Transverse colon (tissue), 4 donors: ENCODE measurements at regions not wholly inside any gene's neighbourhood (a gene's known extent, or its start where the extent isn't known, plus 50 kb on each side); places are given as distances from the start of the nearest gene placed in this dataset.

Source experiments
- DNase-seq: peaks from one replicate; pipeline ENCODE4 v3.0.0-alpha.2; 2019
- H3K27ac ChIP-seq, 4 donors: fragments of 200-600 bp; sonication (generic); 2 replicates each; pipeline ENCODE4 v1.5.1; 2016 to 2018; ENCODE audit warnings: inconsistent platforms in 4 of 4
- H3K27me3 ChIP-seq: fragments of 200-600 bp; sonication (generic); 2 replicates; pipeline ENCODE4 v1.5.1; 2017; ENCODE audit warnings: inconsistent platforms
- H3K36me3 ChIP-seq, 4 donors: fragments of 200-600 bp; sonication (generic); 2 replicates each; pipeline ENCODE4 v1.5.1; 2017 to 2019; ENCODE audit warnings: inconsistent platforms in 4 of 4
- H3K4me1 ChIP-seq, 4 donors: fragments of 200-600 bp; sonication (generic); 2 replicates each; pipeline ENCODE4 v1.5.1; 2017 to 2020; ENCODE audit warnings: inconsistent platforms in 4 of 4
- H3K4me3 ChIP-seq, 4 donors: fragments of 200-600 bp; sonication (generic); 1 replicate in 1 of 4; 2 replicates in 3 of 4; pipeline versions ENCODE4 v1.5.1 to v1.6.1; 2017 to 2019; ENCODE audit warnings: inconsistent platforms in 4 of 4
- H3K9me3 ChIP-seq, 2 donors: fragments of 200-600 bp; sonication (generic); 2 replicates each; pipeline ENCODE4 v1.5.1; 2017 to 2019; ENCODE audit warnings: inconsistent platforms in 2 of 2
- CTCF ChIP-seq, 5 experiments: fragments of 200-600 bp in 3 of 5; fragments of 450-650 bp in 2 of 5; sonication (generic) in 3 of 5; IDR thresholded peaks; 1 replicate in 2 of 5; 2 replicates in 3 of 5; pipeline ENCODE4 v1.5.1; 2016 to 2017; ENCODE audit warnings: antibody characterized with exemption in 5 of 5, inconsistent platforms in 3 of 5, mild to moderate bottlenecking in 2 of 5, moderate library complexity in 1 of 5
- EP300 ChIP-seq: sonication (generic); formaldehyde crosslinking; IDR thresholded peaks from one replicate; pipeline ENCODE4 v1.6.1; 2017; ENCODE audit warnings: antibody characterized with exemption, low read depth
- POLR2A ChIP-seq: fragments of 450-650 bp; IDR thresholded peaks from one replicate; pipeline ENCODE4 v1.6.1; 2016; ENCODE audit warnings: antibody characterized with exemption, mild to moderate bottlenecking, moderate library complexity
- POLR2AphosphoS5 ChIP-seq, 3 donors: sonication (generic); formaldehyde crosslinking; IDR thresholded peaks; one replicate each; pipeline ENCODE4 v1.6.1; 2016; ENCODE audit warnings: antibody characterized with exemption in 3 of 3
- WGBS, 2 donors: methylation state at CpG; one replicate each; pipeline ENCODE4 v1.1.5; 2018; ENCODE audit warnings: low coverage in 1 of 2; 5-methylcytosine and 5-hydroxymethylcytosine counted together
- in situ Hi-C, 4 donors: fragments of 200-750 bp; cut with MboI; loops; one replicate each; pipeline versions ENCODE4 v1.15.0 to v1.15.1; 2017; ENCODE audit warnings: low sequenced_read_pairs in 3 of 4, low pct_ligation_motif_present in 1 of 4, low pct_unique_long_range_greater_than_20kb in 1 of 4
- intact Hi-C: fragments of 100-400 bp; cut with DNase I; formaldehyde crosslinking; loops from one replicate; pipeline ENCODE4 v1.15.1; 2023; ENCODE audit warnings: low total_unique reads

GRCh38 chr10:71077796-71078453 lies 134.4 kb upstream of the UNC5B start:
- no peaks in the 10 kb centered on the region for H3K27me3 ChIP-seq
- H3K4me3 ChIP-seq: no peak overlapping the region
- no peaks in the 10 kb centered on the region for H3K9me3 ChIP-seq
- in situ Hi-C loops (no loop called here), intact Hi-C loops (no loop called here)
- TF ChIP-seq CTCF (IDR thresholded peaks at IDR 0.05) (no peak), POLR2AphosphoS5 (IDR thresholded peaks at IDR 0.05) (no peak), POLR2A (no peak), EP300 (no peak)
- WGBS, 2 donors: 79 to 80% methylated on average over 1 to 4 of the region's 4 CpGs
- DNase-seq: peak; percentile 3
- no peaks in the 10 kb centered on the region for H3K36me3 ChIP-seq
- no peak overlapping the region for H3K27ac ChIP-seq
- H3K4me1 ChIP-seq: no peaks in the 10 kb centered on the region

GRCh38 chr10:71078454-71079145 lies 133.8 kb upstream of the UNC5B start:
- intact Hi-C loops: no loop called here
- DNase-seq: peak; percentile 4
- Histone ChIP-seq H3K36me3 (no peaks in the 10 kb centered on the region), H3K4me1 (no peaks in the 10 kb centered on the region), H3K27ac (no peak overlapping the region), H3K9me3 (no peaks in the 10 kb centered on the region), H3K4me3 (no peak overlapping the region), H3K27me3 (no peaks in the 10 kb centered on the region)
- WGBS, 2 donors: 86 to 95% methylated on average over 4 to 14 of the region's 14 CpGs
- TF ChIP-seq POLR2AphosphoS5 (IDR thresholded peaks at IDR 0.05) (no peak), POLR2A (no peak), CTCF (IDR thresholded peaks at IDR 0.05) (no peak), EP300 (no peak)
- in situ Hi-C loops: no loop called here

- no peak overlapping the region for H3K4me3 ChIP-seq
- no peaks in the 10 kb centered on the region for H3K9me3 ChIP-seq
- intact Hi-C loops: no loop called here
- peak; percentile 4 for DNase-seq
- no peaks in the 10 kb centered on the region for H3K36me3 ChIP-seq
- WGBS, 2 donors: 85% methylated on average over 11 of the region's 12 CpGs; no CpG with 5 or more reads in 1 of the 2 donors
- H3K27me3 ChIP-seq: no peaks in the 10 kb centered on the region
- H3K4me1 ChIP-seq: no peaks in the 10 kb centered on the region
- no peak for TF ChIP-seq EP300
- TF ChIP-seq POLR2A: no peak
- no peak for TF ChIP-seq POLR2AphosphoS5 (IDR thresholded peaks at IDR 0.05)
- no peak for TF ChIP-seq CTCF (IDR thresholded peaks at IDR 0.05)
- in situ Hi-C loops: no loop called here
- H3K27ac ChIP-seq: no peak overlapping the region
Observed at GRCh38 chr10:71079761-71080380, 132.5 kb upstream of the UNC5B start.

GRCh38 chr10:71080381-71081228 lies 131.8 kb upstream of the UNC5B start:
- WGBS, 2 donors: 74 to 100% methylated on average over 1 to 7 of the region's 7 CpGs
- Histone ChIP-seq H3K36me3 (no peaks in the 10 kb centered on the region), H3K9me3 (no peaks in the 10 kb centered on the region), H3K4me3 (no peak overlapping the region), H3K27me3 (no peaks in the 10 kb centered on the region), H3K27ac (no peak overlapping the region), H3K4me1 (no peaks in the 10 kb centered on the region)
- intact Hi-C loops (no loop called here), in situ Hi-C loops (no loop called here)
- peak; percentile 3 for DNase-seq
- no peak for TF ChIP-seq POLR2AphosphoS5 (IDR thresholded peaks at IDR 0.05)
- no peak for TF ChIP-seq EP300
- no peak for TF ChIP-seq POLR2A
- no peak for TF ChIP-seq CTCF (IDR thresholded peaks at IDR 0.05)
